ENCODE measurements at regions not wholly inside any gene's neighbourhood (a gene's known extent, or its start where the extent isn't known, plus 50 kb on each side); places are given as distances from the start of the nearest gene placed in this dataset.

GRCh38 chr3:193933451-193933850, 202.5 kb upstream of the HES1 start:
- Histone ChIP-seq H3K9ac (ENCODE audit: low read length) (no peak overlapping the region), H3K9me3 (ENCODE audit: insufficient read depth, low read depth, low read length) (no peaks in the 10 kb centered on the region), H2BK120ac (ENCODE audit: insufficient read depth, low read length, poor library complexity) (no peak overlapping the region), H4K91ac (ENCODE audit: low read depth, low read length) (no peak overlapping the region), H3K79me1 (ENCODE audit: low read length) (no peaks in the 10 kb centered on the region), H4K12ac (ENCODE audit: low read depth, low read length) (no peak overlapping the region), H2BK12ac (ENCODE audit: low read length) (no peak overlapping the region), H3K23ac (ENCODE audit: low read length) (no peak overlapping the region), H4K8ac (ENCODE audit: low read depth, low read length) (no peak overlapping the region), H3K36me3 (ENCODE audit: control insufficient read depth in 1 of 2, insufficient read depth in 2 of 2, low read length in 2 of 2) (no peaks in the 10 kb centered on the region), H3K4ac (ENCODE audit: low read depth, low read length) (no peak overlapping the region), H3K18ac (ENCODE audit: low read length) (no peak overlapping the region), H3K79me2 (ENCODE audit: control insufficient read depth, insufficient read depth, low read length, poor library complexity) (no peaks in the 10 kb centered on the region), H3K4me1 (ENCODE audit: control insufficient read depth in 1 of 2, insufficient read depth in 2 of 2, low read length in 2 of 2) (no peaks in the 10 kb centered on the region), H3K4me2 (ENCODE audit: low read length) (no peak overlapping the region), H3K27ac (ENCODE audit: low read depth, low read length) (no peak overlapping the region), H2AK5ac (ENCODE audit: low read length) (no peak overlapping the region), H3K4me3 (ENCODE audit: low read depth, low read length) (no peak overlapping the region), H2AFZ (ENCODE audit: insufficient read depth, low read length, poor library complexity) (no peak overlapping the region), H3K14ac (ENCODE audit: low read length) (no peak overlapping the region), H3K27me3 (ENCODE audit: insufficient read depth, low read length) (no peaks in the 10 kb centered on the region), H2BK5ac (ENCODE audit: low read depth, low read length, poor library complexity) (no peak overlapping the region)
- DNase-seq, result no peak
- no CpG with 5 or more reads among the region's 1 CpG for WGBS (ENCODE audit: extremely low coverage, insufficient coverage, insufficient read length)

- Histone ChIP-seq H3K23ac (ENCODE audit: low read length) (no peak overlapping the region), H3K9me3 (ENCODE audit: insufficient read depth, low read depth, low read length) (no peaks in the 10 kb centered on the region), H2BK120ac (ENCODE audit: insufficient read depth, low read length, poor library complexity) (no peak overlapping the region), H3K4me1 (ENCODE audit: control insufficient read depth in 1 of 2, insufficient read depth in 2 of 2, low read length in 2 of 2) (no peaks in the 10 kb centered on the region), H4K91ac (ENCODE audit: low read depth, low read length) (no peak overlapping the region), H3K4me2 (ENCODE audit: low read length) (no peak overlapping the region), H3K9ac (ENCODE audit: low read length) (no peak overlapping the region), H3K14ac (ENCODE audit: low read length) (no peak overlapping the region), H3K79me2 (ENCODE audit: control insufficient read depth, insufficient read depth, low read length, poor library complexity) (no peaks in the 10 kb centered on the region), H3K27me3 (ENCODE audit: insufficient read depth, low read length) (no peaks in the 10 kb centered on the region), H3K27ac (ENCODE audit: low read depth, low read length) (no peak overlapping the region), H3K4ac (ENCODE audit: low read depth, low read length) (no peak overlapping the region), H2AFZ (ENCODE audit: insufficient read depth, low read length, poor library complexity) (no peak overlapping the region), H3K18ac (ENCODE audit: low read length) (no peak overlapping the region), H4K12ac (ENCODE audit: low read depth, low read length) (no peak overlapping the region), H3K79me1 (ENCODE audit: low read length) (no peaks in the 10 kb centered on the region), H4K8ac (ENCODE audit: low read depth, low read length) (no peak overlapping the region), H2BK12ac (ENCODE audit: low read length) (no peak overlapping the region), H2BK5ac (ENCODE audit: low read depth, low read length, poor library complexity) (no peak overlapping the region), H3K4me3 (ENCODE audit: low read depth, low read length) (no peak overlapping the region), H2AK5ac (ENCODE audit: low read length) (no peak overlapping the region), H3K36me3 (ENCODE audit: control insufficient read depth in 1 of 2, insufficient read depth in 2 of 2, low read length in 2 of 2) (no peaks in the 10 kb centered on the region)
- DNase-seq, result no peak
- WGBS (ENCODE audit: extremely low coverage, insufficient coverage, insufficient read length), result no CpG with 5 or more reads among the region's 1 CpG
Observed at GRCh38 chr3:193935916-193936315, 200.0 kb upstream of the HES1 start.

GRCh38 chr3:193938613-193939012, 197.3 kb upstream of the HES1 start:
- no peaks in the 10 kb centered on the region for H3K9me3 ChIP-seq (ENCODE audit: insufficient read depth, low read depth, low read length)
- no peak overlapping the region for H3K4me3 ChIP-seq (ENCODE audit: low read depth, low read length)
- peaks cover 10 to 14% of the 10 kb centered on the region in 2 experiments for H3K4me1 ChIP-seq (ENCODE audit: control insufficient read depth in 1 of 2, insufficient read depth in 2 of 2, low read length in 2 of 2)
- H3K79me2 ChIP-seq (ENCODE audit: control insufficient read depth, insufficient read depth, low read length, poor library complexity), result no peaks in the 10 kb centered on the region
- no peak overlapping the region for H2BK5ac ChIP-seq (ENCODE audit: low read depth, low read length, poor library complexity)
- H3K79me1 ChIP-seq (ENCODE audit: low read length), result peaks cover 12% of the 10 kb centered on the region
- no CpG with 5 or more reads among the region's 6 CpGs for WGBS (ENCODE audit: extremely low coverage, insufficient coverage, insufficient read length)
- H3K9ac ChIP-seq (ENCODE audit: low read length), result no peak overlapping the region
- H4K12ac ChIP-seq (ENCODE audit: low read depth, low read length), result no peak overlapping the region
- H2AK5ac ChIP-seq (ENCODE audit: low read length), result no peak overlapping the region
- H2BK12ac ChIP-seq (ENCODE audit: low read length), result no peak overlapping the region
- H3K4ac ChIP-seq (ENCODE audit: low read depth, low read length), result no peak overlapping the region
- no peak overlapping the region for H3K4me2 ChIP-seq (ENCODE audit: low read length)
- no peak overlapping the region for H2BK120ac ChIP-seq (ENCODE audit: insufficient read depth, low read length, poor library complexity)
- no peak overlapping the region for H3K23ac ChIP-seq (ENCODE audit: low read length)
- no peaks in the 10 kb centered on the region for H3K36me3 ChIP-seq (ENCODE audit: control insufficient read depth in 1 of 2, insufficient read depth in 2 of 2, low read length in 2 of 2)
- DNase-seq, result no peak
- no peak overlapping the region for H3K27ac ChIP-seq (ENCODE audit: low read depth, low read length)
- H4K91ac ChIP-seq (ENCODE audit: low read depth, low read length), result no peak overlapping the region
- H3K18ac ChIP-seq (ENCODE audit: low read length), result no peak overlapping the region
- H4K8ac ChIP-seq (ENCODE audit: low read depth, low read length), result no peak overlapping the region
- H2AFZ ChIP-seq (ENCODE audit: insufficient read depth, low read length, poor library complexity), result no peak overlapping the region
- H3K27me3 ChIP-seq (ENCODE audit: insufficient read depth, low read length), result no peaks in the 10 kb centered on the region
- H3K14ac ChIP-seq (ENCODE audit: low read length), result no peak overlapping the region

- no peak overlapping the region for H4K8ac ChIP-seq (ENCODE audit: low read depth, low read length)
- H2BK12ac ChIP-seq (ENCODE audit: low read length), result no peak overlapping the region
- no peak overlapping the region for H3K4me2 ChIP-seq (ENCODE audit: low read length)
- H3K23ac ChIP-seq (ENCODE audit: low read length), result no peak overlapping the region
- no peak overlapping the region for H2BK5ac ChIP-seq (ENCODE audit: low read depth, low read length, poor library complexity)
- no peak overlapping the region for H3K27ac ChIP-seq (ENCODE audit: low read depth, low read length)
- no peak for DNase-seq
- no peak overlapping the region for H2AK5ac ChIP-seq (ENCODE audit: low read length)
- H4K12ac ChIP-seq (ENCODE audit: low read depth, low read length), result no peak overlapping the region
- no peak overlapping the region for H4K91ac ChIP-seq (ENCODE audit: low read depth, low read length)
- H3K9me3 ChIP-seq (ENCODE audit: insufficient read depth, low read depth, low read length), result no peaks in the 10 kb centered on the region
- H3K79me2 ChIP-seq (ENCODE audit: control insufficient read depth, insufficient read depth, low read length, poor library complexity), result no peaks in the 10 kb centered on the region
- H3K36me3 ChIP-seq (ENCODE audit: control insufficient read depth in 1 of 2, insufficient read depth in 2 of 2, low read length in 2 of 2), result no peaks in the 10 kb centered on the region
- no peak overlapping the region for H3K9ac ChIP-seq (ENCODE audit: low read length)
- no peak overlapping the region for H2AFZ ChIP-seq (ENCODE audit: insufficient read depth, low read length, poor library complexity)
- peaks cover 12% of the 10 kb centered on the region for H3K79me1 ChIP-seq (ENCODE audit: low read length)
- peaks cover 14 to 21% of the 10 kb centered on the region in 2 experiments for H3K4me1 ChIP-seq (ENCODE audit: control insufficient read depth in 1 of 2, insufficient read depth in 2 of 2, low read length in 2 of 2)
- WGBS (ENCODE audit: extremely low coverage, insufficient coverage, insufficient read length), result no CpG with 5 or more reads among the region's 4 CpGs
- no peak overlapping the region for H3K4ac ChIP-seq (ENCODE audit: low read depth, low read length)
- H3K18ac ChIP-seq (ENCODE audit: low read length), result no peak overlapping the region
- no peak overlapping the region for H3K14ac ChIP-seq (ENCODE audit: low read length)
- no peak overlapping the region for H2BK120ac ChIP-seq (ENCODE audit: insufficient read depth, low read length, poor library complexity)
- no peak overlapping the region for H3K4me3 ChIP-seq (ENCODE audit: low read depth, low read length)
- no peaks in the 10 kb centered on the region for H3K27me3 ChIP-seq (ENCODE audit: insufficient read depth, low read length)
Observed at GRCh38 chr3:193939527-193939926, 196.4 kb upstream of the HES1 start.
